ENCODE measurements at regions not wholly inside any gene's neighbourhood (a gene's known extent, or its start where the extent isn't known, plus 50 kb on each side); places are given as distances from the start of the nearest gene placed in this dataset.
"Not testable (repeated sequence)": the region's sequence is repeated elsewhere in the genome, so short reads cannot be mapped to it uniquely, and the experiment has no call there.

DNA sequence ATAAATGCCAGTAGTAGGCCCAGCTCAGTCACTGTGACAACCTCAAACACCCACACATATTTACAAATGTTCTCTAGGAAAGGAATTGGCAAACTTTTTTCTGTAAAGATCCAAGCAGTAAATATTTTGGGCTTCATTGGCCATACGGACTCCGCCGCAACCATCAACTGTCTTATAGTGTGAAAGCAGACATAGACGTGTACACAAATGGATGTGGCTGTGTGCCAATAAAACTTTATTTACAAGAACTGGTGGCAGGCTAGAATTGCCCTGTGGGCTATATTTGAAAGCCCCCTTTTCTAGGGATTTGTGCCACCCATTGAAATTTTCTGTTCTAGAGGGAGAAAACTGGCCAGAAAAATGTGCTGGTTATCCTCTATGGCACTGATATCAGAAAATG lies 683.8 kb upstream of the EEF2KMT start:
- no peak for DNase-seq (ENCODE audit: low read depth in 2 of 2)

DNA sequence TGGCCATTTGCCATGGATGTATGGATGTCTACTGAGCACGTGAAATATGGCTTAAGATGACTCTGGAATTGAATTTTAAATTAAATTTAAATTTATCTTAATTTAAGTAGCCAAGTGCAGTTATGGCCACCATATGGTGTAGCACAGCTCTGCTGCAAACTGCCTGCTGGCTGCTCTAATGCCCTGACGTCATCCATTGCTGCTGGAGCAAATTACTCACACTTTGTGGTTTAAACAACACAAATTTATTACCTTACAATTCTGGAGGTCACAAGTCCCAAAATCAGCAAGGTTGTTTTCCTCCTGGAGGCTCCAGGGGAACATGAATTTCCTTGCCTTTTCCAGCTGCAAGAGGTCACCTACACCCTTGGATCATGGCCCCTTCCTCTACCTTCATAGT lies 679.3 kb upstream of the EEF2KMT start:
- DNase-seq (ENCODE audit: low read depth in 2 of 2) = no peak

DNA sequence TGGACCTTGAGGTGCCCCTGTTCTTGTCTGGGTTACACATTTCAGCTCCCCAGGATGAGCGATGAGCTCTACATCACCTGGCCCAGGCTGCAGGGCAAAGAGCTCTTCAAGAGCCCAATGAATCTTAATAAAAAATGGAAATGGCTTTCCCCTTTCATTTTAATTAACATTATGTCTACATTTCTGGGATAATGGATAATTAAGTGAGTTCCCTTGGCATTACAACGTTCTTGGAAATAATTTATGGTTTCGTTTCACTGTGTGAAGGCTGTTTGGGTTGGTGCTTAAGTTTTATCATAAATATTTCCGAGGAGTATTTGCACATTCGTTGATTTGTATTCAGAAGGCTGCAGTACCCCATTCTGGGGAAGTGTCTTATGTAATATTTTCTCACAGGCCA lies 678.3 kb upstream of the EEF2KMT start:
- no peak for DNase-seq (ENCODE audit: low read depth in 2 of 2)

DNA sequence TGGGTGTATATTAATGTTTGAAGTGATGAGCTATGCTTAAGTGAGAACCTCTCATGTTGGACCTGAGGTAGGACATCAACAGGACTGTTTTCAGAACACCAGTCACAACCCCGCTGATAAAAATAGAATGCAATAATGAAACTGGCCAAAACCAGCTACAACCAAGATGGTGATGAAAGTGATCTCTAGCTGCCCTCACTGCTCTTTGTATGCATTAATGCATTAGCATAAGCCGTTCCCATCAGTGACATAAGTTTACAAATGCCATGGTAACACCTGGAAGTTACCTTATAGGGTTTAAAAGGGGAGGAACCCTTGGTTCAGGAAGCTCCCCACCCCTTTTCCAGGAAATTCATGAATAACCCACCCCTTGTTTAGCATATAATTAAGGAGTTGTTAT lies 672.5 kb upstream of the EEF2KMT start:
- DNase-seq (ENCODE audit: low read depth in 2 of 2) = no peak

DNA sequence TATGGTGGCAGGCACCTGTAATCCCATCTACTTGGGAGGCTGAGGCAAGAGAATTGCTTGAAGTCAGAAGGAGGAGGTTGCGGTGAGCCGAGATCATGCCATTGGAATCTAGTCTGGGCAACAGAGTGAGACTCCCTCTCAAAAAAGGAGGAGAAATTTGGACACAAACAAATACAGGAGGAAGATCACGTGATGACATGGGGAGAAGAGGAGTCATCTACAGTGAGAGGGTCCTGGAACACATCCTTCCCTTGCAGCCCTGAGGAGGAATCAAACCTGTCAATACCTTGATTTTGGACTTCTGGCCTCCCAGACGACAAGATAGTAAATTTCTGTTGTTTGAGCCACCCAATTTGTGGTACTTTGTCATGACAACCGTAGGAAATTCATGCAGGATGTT lies 671.9 kb upstream of the EEF2KMT start:
- DNase-seq (ENCODE audit: low read depth in 2 of 2) = no peak

DNA sequence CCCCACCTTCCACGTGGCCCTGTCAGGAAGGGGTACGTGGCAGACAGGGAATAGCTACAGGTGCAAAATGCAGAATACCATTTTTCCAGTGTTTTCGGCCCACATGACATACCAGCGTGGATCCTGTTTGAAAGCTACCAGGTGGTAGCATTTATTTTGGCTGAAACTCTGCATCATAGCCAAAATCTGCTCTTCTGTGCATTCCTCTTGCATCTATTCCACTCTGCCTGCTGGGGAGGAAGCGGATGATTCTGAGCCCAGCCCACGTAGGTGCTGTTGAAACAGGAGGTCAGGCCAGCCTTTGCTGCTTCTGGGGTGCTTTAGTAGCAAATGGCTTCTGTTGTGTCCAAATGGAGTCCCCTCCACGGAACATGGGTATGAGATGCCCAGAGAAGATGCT lies 670.9 kb upstream of the EEF2KMT start:
- DNase-seq (ENCODE audit: low read depth in 2 of 2) = no peak

DNA sequence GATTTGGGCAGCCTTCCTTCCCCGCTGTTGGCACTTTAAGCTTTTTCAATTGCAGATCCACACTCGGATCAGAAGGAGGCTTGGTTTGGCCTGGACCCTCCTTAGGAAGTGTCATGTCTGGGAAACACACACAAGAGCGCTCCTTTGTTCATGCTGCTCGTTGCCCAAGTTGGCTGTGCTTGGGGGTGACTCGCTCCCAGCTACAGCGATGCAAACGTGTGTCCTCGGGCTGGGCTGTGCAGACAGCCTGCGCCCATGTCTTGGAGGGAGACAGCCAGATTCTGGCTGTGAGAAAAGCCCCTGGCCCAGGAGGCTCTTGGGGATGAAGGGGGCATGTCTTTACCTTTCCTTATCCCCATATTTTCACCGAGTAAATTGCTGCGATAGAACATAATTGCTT lies 665.6 kb upstream of the EEF2KMT start:
- DNase-seq (ENCODE audit: low read depth in 2 of 2) = no peak

DNA sequence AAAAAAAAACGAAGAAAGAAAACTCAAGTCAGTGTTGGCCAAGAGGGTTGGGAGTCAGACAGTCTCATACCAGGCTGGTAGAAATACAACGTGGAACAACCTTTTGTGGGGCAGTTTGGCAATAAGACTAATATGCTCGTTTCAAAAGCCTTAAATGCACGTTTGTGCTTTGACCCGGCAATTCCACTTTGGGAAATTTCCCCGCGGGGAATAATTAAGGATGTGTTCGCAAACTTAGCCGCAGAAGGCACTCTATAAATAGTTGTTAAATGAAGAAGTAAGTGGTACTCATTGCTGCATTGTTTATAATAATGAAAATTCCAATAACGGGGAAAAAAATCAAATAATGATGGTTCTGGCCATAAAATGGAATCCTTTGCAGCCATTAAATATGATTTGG lies 664.8 kb upstream of the EEF2KMT start:
- no peak for DNase-seq (ENCODE audit: low read depth in 2 of 2)

DNA sequence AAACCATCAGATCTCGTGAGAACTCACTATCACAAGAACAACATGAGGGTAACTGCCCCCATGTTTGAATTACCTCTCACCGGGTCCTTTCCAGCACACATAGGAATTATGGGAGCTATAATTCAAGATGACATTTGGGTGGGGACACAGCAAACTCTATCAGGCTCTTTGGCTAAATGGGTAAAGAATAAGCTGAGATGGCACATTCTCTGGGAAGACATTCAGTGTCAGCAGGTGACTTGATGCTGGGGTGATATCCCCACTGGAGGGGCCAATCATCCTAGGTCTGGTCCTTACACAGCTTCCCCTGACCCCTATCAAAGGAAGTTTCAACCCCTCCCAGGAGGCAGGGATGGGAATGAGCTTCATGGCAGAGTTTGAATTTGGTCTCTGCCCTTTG lies 664.0 kb upstream of the EEF2KMT start:
- DNase-seq (ENCODE audit: low read depth in 2 of 2) = no peak

DNA sequence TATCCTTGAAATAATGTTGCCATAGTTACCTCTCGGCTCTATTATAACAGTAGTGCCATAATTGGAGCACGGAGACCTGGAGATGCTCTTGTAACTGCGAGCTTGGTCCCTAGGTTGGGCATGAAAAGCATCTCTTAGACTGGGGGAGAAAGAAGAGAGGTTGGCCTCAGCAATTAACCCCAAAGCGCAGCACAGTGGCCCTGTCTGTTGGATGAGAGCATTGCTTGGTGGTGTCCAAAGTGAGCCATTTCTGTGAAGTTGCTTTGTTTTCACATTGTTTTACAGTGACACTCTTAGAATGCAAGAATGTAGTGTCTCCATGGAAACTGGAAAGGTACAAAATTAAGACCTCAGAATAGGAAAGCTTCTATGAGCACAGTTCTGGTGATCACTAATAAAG lies 660.7 kb upstream of the EEF2KMT start:
- DNase-seq (ENCODE audit: low read depth in 2 of 2) = no peak

DNA sequence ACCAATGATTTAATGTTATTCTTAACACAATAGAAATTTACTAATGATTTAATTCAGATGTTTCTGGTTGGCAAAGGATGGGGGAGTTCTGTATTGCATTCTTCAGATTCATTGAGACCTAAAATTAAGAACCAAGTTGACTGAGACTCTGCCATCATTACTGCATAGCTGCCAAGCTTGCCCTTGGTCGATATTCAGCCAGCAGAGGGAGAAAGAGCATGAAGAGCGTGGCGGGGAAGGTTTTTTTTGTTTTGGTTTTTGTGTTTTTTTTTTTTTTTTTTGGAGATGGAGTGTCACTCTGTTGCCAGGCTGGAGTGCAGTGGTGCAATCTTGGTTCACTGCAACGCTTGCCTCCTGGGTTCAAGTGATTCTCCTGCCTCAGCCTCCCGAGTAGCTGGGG lies 659.4 kb upstream of the EEF2KMT start:
- DNase-seq (ENCODE audit: low read depth in 2 of 2) = no peak

DNA sequence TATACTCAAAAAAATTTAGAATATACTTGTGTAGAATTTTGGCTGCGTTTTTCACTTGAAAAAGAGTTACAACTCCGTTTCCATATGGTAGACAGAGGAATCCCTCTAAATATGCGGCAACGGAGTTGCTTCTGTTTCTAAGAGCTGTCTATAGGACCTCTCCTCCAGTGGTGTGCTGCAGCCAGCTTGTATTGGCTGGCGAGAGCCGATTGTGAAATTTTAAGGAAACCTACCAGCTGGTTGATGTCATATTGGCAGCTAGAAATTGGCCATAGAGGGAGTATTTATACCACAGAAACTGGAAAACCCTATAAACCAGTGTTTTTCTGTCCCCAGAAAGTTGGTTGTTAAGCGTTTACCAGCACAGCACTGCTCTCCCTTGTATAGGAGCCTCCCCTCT lies 655.8 kb upstream of the EEF2KMT start:
- DNase-seq (ENCODE audit: low read depth in 2 of 2) = no peak

DNA sequence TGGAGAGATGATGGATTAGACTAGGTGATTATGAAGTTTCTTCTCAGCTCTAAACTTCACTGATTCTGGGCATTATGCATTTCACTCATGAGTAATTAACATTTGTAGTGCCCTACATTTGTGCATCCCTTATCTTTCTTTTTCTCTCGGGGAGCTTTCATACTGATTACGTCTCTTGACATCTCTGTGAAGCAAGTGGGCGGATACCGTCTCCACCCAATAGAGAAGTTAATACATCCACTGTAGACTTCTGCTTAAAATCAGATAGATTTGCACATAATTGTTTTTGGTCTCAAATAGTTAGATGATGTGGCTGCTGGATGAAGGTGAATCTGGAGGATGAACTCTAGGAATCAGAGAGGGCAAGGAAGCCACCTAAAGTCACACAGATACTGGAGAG lies 653.6 kb upstream of the EEF2KMT start:
- DNase-seq (ENCODE audit: low read depth in 2 of 2) = no peak

DNA sequence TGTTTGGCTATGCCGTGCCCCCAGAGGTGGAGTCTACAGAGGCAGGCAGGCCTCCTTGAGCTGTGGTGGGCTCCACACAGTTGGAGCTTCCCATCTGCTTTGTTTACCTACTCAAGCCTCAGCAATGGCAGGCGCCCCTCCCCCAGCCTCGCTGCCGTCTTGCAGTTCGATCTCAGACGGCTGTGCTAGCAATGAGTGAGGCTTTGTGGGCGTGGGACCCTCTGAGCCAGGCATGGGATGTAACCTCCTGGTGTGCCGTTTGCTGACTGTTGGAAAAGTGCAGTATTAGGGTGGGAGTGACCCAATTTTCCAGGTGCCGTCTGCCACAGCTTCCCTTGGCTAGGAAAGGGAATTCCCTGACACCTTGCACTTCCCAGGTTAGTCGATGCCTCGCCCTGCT lies 652.8 kb upstream of the EEF2KMT start:
- DNase-seq (ENCODE audit: low read depth in 2 of 2) = not testable (repeated sequence)

DNA sequence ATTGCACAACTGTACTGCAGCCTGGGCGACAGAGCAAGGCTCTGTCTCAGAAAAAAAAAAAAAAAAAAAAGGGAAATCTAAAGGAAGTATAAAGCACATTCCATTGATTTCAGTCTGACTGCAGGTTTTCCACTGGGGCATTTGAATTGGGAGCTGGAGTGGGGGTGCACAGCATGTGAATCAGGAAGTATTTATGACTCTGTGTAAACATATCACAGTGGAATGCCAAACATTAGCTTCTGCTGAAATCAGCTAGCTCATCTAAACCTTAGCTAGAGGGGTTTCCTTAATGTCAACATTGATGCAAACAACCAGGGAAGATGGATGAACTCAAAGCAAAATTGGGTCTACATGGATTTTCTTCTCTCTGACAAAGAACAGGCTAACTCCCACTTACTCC lies 641.0 kb upstream of the EEF2KMT start:
- DNase-seq (ENCODE audit: low read depth in 2 of 2) = no peak

DNA sequence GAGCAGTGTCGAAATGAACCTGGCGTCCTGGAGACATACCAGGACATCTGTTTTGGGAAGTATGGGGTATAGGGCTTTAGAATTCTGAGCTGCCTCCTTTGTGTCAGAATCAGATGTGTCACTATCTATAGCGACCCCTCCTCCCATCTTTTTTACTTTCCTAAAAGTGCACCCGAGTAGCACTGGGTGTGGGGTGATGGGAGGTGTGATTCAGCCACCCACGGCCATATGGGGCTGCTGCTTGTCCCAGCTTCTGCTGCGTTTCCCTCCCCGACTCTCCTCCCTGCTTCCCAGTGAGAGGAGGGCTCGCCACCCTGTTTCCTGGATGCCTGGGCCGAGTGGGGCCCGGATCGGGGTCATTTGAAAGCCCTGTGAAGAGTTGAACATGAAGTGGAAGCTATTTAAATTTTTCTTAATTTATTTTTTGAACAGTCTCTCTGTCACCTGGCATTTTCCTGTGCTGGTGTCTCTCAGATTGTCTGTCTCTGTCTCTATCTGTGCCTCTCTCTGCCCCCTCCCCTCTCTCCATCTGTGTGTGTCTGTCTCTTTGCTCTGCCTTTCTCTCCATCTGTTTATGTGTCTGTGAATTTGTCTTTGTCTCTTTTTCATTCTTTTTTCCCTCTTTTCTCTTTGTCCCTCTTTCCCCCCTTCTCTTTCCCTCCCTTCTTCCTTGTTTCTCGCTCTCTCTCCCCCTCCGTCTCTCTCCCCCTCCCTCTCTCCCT lies 638.8 kb upstream of the EEF2KMT start:
- DNase-seq (ENCODE audit: low read depth in 2 of 2) = no peak

DNA sequence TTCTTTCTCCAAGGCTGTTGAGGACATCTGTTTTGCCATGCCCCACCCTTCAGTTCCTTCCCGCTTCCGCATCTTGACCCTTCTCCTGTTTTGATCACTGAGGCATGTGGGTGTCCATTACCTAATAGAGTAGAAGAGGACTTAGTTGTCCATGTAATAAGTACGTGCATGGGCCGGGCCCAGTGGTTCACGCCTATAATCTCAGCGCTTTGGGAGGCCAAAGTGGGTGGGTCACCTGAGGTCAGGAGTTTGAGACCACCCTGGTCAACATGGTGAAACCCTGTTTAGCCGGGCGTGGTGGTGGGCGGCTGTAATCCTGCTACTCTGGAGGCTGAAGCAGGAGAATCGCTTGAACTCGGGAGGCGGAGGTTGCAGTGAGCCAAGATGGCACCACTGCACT lies 637.8 kb upstream of the EEF2KMT start:
- DNase-seq (ENCODE audit: low read depth in 2 of 2) = no peak

DNA sequence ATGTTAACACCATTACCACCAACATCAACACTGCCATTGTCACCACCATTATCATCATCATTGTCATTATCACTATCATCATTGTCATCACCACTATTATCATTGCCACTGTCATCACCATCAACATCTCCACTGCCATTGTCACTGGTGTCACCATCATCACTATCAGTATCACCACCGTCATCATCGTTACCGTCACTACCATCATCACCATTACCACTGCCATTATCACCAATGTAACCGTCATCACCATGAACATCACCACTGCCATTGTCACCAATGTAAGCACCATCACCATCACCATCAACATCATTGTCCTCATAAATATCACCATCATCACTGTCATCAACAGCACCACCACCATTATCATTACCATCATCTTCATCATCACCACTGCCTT lies 633.2 kb upstream of the EEF2KMT start:
- no peak for DNase-seq (ENCODE audit: low read depth in 2 of 2)

DNA sequence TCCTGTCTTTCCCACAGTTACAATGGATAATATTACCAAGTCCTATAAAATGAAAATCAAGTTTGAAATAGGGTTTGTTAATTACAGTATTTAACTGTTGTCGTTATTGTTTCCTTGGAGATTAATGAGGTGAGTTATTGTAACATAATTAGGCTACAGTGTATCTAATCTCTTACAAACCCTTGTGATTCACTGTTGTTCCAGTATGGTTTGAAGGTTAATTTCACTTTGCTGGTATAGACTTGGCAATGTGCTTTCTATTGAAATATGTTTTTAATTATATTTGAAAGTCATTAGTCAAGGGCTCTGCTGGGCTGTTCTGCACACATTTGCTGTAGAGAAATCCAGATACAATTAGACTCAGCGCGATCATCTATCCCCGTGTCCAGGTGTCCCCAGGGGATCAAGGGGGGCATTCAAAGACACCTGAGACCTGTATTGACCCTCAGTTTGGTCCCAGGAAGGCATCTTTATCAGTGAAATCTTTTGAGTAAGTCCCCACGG lies 624.6 kb upstream of the EEF2KMT start:
- DNase-seq (ENCODE audit: low read depth in 2 of 2) = no peak

DNA sequence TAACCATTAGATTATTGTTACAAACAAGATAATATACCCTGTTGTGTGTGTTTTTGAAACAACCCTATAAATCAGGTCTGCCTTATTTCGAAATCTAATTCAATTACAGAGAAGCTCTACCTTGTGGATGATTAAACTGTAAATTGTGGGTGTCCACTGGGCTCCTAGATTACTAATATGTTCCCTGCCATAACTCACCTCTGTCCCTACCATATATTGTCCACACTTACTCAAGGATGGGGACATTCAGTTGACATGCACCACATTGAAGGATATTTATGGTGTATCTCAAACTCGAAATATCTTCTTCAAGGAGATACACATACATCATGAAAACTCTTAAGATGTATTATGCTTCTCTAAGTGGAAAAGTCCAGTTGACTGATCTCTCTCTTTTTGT lies 617.6 kb upstream of the EEF2KMT start:
- DNase-seq (ENCODE audit: low read depth in 2 of 2) = no peak

DNA sequence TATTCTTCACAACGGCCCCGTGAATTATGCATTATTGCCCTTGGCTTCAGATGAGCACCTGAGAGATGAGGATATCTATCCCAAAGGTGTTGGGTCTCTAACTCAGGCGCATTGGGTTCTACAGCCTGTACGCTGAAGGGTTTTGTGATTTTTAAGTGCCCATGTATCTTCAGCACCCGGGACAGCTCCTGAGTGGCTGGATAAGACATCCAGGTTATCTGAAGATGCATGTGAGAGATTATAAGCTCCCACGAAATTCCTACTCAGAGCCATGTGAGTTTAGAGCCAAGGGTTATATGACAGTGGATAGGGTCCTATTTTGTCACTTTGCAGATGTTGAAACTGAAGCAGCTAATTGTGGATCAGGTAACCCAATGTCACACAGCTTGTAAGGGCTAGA lies 612.3 kb upstream of the EEF2KMT start:
- DNase-seq (ENCODE audit: low read depth in 2 of 2) = no peak

DNA sequence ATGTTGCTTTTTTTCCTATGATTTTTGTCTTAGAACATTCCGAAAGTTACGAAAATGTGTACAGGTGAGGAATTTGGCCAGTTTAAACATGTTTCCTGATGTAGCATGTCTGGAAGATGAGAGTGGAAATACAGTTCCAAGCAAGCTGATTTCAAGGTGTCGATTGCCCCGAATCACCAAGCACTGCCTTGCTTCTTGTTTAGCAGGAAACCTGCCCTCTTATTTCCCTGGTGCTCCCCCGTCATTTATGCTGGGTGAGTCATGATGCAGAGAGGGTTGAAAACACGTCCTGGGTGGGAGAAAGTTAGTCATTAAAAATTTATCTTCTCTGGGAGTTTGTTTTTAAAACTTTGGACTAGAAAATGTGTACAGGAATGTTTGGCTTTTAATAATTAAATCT lies 608.6 kb upstream of the EEF2KMT start:
- no peak for DNase-seq (ENCODE audit: low read depth in 2 of 2)

DNA sequence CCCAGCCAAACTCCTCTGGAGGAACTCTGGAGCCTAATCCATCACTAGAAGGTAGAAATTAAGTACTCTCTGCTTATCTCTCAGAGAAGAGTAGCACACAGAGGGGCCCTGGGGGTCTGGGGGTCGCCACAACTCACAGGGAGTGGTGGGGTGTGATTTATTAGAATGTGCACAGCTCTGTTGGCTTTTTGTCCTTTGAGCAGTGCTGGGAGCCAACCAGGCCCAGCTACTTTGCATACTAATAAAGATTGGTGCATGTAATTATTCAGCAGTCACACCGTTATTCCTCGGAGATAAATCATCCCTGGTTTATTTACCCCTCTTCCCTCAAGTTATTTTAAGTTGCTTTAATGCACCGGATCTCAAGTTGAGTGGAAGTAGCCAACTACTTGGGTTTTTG lies 606.7 kb upstream of the EEF2KMT start:
- no peak for DNase-seq (ENCODE audit: low read depth in 2 of 2)

DNA sequence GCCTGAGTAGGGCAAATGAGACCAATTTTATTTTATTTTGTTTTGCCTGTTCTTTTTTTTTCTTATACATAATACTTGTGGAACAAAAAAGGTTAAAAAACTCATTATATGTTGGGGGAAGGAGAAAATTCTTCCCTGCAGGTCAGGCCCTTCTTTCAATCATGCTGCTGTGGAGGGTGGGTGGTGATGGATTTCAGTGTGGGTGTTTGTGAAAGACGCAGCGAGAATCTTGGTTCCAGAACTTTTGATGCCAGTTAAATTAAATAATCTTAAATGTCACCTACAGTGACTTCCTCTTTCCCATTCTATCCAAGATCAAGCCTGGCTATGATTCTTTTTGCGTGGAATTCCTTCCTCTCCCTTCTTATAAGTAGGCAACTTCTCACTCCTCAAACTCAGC lies 595.8 kb upstream of the EEF2KMT start:
- DNase-seq (ENCODE audit: low read depth in 2 of 2) = no peak

All from activated CD8-positive, alpha-beta memory T cell treated with anti-CD3 and anti-CD28 coated beads for 4 hours (primary cell).